AG09309 (cell line): ENCODE measurements at regions not wholly inside any gene's neighbourhood (a gene's known extent, or its start where the extent isn't known, plus 50 kb on each side); places are given as distances from the start of the nearest gene placed in this dataset.

Source experiments
- DNase-seq: peaks from one replicate; pipeline ENCODE4 v3.0.0-alpha.2; 2010; ENCODE audit warnings: low read depth
- H3K4me3 ChIP-seq: 2 replicates; pipeline ENCODE4 v1.5.1; 2011; ENCODE audit warnings: mild to moderate bottlenecking, low read depth, low read length, moderate library complexity; ENCODE audit not compliant: control insufficient read depth
- CTCF ChIP-seq: IDR thresholded peaks from 2 replicates; pipeline ENCODE4 v1.5.1; 2011; ENCODE audit warnings: mild to moderate bottlenecking, low read depth, low read length, inconsistent platforms; ENCODE audit not compliant: insufficient read depth, control insufficient read depth; ENCODE audit errors: missing control alignments

DNA sequence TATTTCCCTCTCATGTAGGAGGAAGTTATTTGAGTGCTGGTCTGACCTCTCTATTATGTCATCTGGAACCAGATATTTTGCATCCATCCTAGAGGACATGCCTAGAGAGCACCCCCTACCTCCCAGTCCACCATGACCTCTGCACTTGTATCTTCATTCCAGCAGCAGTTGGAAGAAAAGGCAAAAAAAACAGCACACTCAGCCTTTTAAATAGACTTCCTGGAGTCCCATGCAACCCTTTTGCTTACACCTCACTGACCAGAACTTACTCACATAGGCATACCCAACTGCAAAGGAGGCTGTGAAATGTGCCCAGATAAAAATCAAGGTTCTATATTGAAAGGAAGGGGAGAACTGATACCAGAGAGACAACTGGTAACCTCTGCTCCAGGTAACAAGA is 92.3 kb upstream of the FHIT start:
- DNase-seq, result no peak
- no peak for TF ChIP-seq CTCF
- H3K4me3 ChIP-seq, result no peak overlapping the region

GRCh38 chr3:61345020-61345419 is 93.8 kb upstream of the FHIT start:
- no peak overlapping the region for H3K4me3 ChIP-seq
- DNase-seq, result no peak
- TF ChIP-seq CTCF, result no peak

GRCh38 chr3:61347981-61348380 is 96.7 kb upstream of the FHIT start:
- no peak for DNase-seq
- no peak overlapping the region for H3K4me3 ChIP-seq
- no peak for TF ChIP-seq CTCF

DNA sequence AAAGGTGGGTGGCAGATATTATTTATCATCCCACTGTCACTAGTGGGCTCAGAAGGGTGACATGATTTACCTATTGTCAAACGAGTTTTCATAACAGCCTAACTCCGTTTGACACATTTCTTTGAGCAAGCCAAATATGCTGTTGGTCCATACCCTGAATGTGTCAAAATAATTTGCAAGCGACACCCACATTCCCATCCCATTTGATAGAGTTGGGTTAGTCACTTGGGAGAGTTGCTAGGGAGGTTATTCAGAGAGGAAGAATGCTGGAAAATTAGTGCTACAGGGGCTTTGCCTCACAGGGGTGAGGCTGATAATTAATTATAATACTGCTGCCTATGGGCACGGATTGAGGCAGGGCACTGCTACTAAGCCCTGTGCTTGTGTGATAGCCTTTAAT is 98.5 kb upstream of the FHIT start:
- no peak overlapping the region for H3K4me3 ChIP-seq
- TF ChIP-seq CTCF, result no peak
- no peak for DNase-seq

DNA sequence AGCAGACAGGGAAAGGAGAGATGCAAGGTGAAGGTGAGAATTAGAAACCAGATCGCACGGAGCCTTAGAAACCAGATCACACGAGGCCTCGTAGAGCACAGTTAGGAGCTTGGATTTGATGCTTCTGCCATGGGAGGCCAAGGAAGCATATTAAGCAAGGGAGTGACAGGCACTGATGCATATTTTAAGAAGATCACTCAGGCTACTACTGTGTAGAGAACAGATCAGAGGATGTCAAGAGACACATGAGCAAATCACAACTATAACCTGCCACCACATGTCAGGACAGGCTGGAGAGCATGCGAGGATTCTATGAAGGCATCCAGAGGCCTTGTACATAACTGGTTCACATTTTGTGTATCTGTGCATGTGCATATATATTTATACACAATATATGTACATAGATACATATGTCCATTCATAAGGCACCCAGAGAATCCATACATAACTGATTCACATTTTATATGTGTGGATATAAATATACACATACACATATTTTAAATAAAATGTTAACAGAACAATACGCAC is 99.6 kb upstream of the FHIT start:
- no peak for DNase-seq
- TF ChIP-seq CTCF, result no peak

GRCh38 chr3:61352306-61352705 is 101.1 kb upstream of the FHIT start:
- no peak for TF ChIP-seq CTCF
- DNase-seq, result no peak
- H3K4me3 ChIP-seq, result no peak overlapping the region

More for the DNA sequence above, 99.6 kb upstream of the FHIT start:
- no peak overlapping the region for H3K4me3 ChIP-seq

GRCh38 chr3:61353382-61353781 is 102.1 kb upstream of the FHIT start:
- no peak for TF ChIP-seq CTCF

More at GRCh38 chr3:61353382-61353781, 102.1 kb upstream of the FHIT start:
- no peak overlapping the region for H3K4me3 ChIP-seq
- DNase-seq, result no peak
